ENCODE measurements at regions not wholly inside any gene's neighbourhood (a gene's known extent, or its start where the extent isn't known, plus 50 kb on each side); places are given as distances from the start of the nearest gene placed in this dataset.

- TF ChIP-seq FOS (IDR thresholded peaks at IDR 0.05; ENCODE audit: borderline replicate concordance, extremely low read depth, insufficient read length) (no peak), MYB (IDR thresholded peaks at IDR 0.05; ENCODE audit: borderline replicate concordance, low read depth, low read length) (no peak)
Observed at GRCh38 chr12:97921979-97922722, 459.5 kb downstream of the RMST start (continued).

- FAIRE-seq (no peak), ATAC-seq (no peak), DNase-seq (ENCODE audit: low read depth, low spot score) (no peak)
- WGBS (ENCODE audit: insufficient coverage, insufficient replicate concordance, low lambda C conversion rate, missing lambda C conversion rate), result 0% methylated on average over 2 of the region's 2 CpGs
- intact Hi-C loops (cut with micrococcal nuclease; ENCODE audit: unreplicated experiment) (no loop called here), in situ Hi-C loops (cut with MboI) (no loop called here)
- BruUV-seq (replicated peaks), result no TSS peak
- Histone ChIP-seq H3K4me3 (no peak overlapping the region), H3K4me1 (ENCODE audit: control insufficient read depth, insufficient read depth, low read length) (no peaks in the 10 kb centered on the region), H2AFZ (ENCODE audit: control insufficient read depth, low read depth, low read length) (no peak overlapping the region), H3K27me3 (replicated peaks in 1 of 2; ENCODE audit: control insufficient read depth in 2 of 2, insufficient read depth in 2 of 2, low read length in 1 of 2) (no peaks in the 10 kb centered on the region), H4K20me1 (ENCODE audit: control insufficient read depth, insufficient read depth) (no peaks in the 10 kb centered on the region), H3K9me3 (replicated peaks; ENCODE audit: control insufficient read depth, insufficient read depth, low read length) (no peaks in the 10 kb centered on the region), H3K36me3 (ENCODE audit: control insufficient read depth in 2 of 2, insufficient read depth in 2 of 2, low read length in 1 of 2) (no peaks in the 10 kb centered on the region), H3K9ac (ENCODE audit: control insufficient read depth, insufficient read depth, low read length) (no peak overlapping the region), H3K79me2 (ENCODE audit: control insufficient read depth, insufficient read depth, low read length) (no peaks in the 10 kb centered on the region), H3K4me2 (ENCODE audit: control insufficient read depth, insufficient read depth) (no peak overlapping the region), H3K27ac (ENCODE audit: control insufficient read depth, insufficient read depth) (no peak overlapping the region)
- ChIA-PET SMC1A (ENCODE audit: uncharacterized antibody, unreplicated experiment) (no interaction called here), RAD21 (ENCODE audit: unreplicated experiment) (no interaction called here), POLR2A (no interaction called here), CTCF (no interaction called here)
- TF ChIP-seq MEF2A (IDR thresholded peaks at IDR 0.05; ENCODE audit: insufficient read depth, low read depth, low read length), result no peak
- no peak for TF ChIP-seq CBX5 (IDR thresholded peaks at IDR 0.05; ENCODE audit: low read depth)
- TF ChIP-seq BCL11A (IDR thresholded peaks at IDR 0.05; ENCODE audit: low read depth, low read length), result no peak
- no peak for TF ChIP-seq TCF12 (IDR thresholded peaks at IDR 0.05; ENCODE audit: low read depth, low read length)
- no peak for TF ChIP-seq NFXL1 (IDR thresholded peaks at IDR 0.05; ENCODE audit: borderline replicate concordance)
- TF ChIP-seq ATF3 (IDR thresholded peaks at IDR 0.05; ENCODE audit: borderline replicate concordance, extremely low read depth, low read depth, low read length), result no peak
- TF ChIP-seq STAT1 (conservative IDR thresholded peaks at IDR 0.05), result no peak
- no peak for TF ChIP-seq TCF3 (IDR thresholded peaks at IDR 0.05; ENCODE audit: borderline replicate concordance, insufficient read depth, low read depth, low read length)
- TF ChIP-seq RELA (IDR thresholded peaks at IDR 0.05; ENCODE audit: borderline replicate concordance, partially characterized antibody), result no peak
- TF ChIP-seq MLLT1 (IDR thresholded peaks at IDR 0.05), result no peak
- TF ChIP-seq CREM (IDR thresholded peaks at IDR 0.05; ENCODE audit: low read depth), result no peak
- TF ChIP-seq ZNF592 (IDR thresholded peaks at IDR 0.05), result no peak
- TF ChIP-seq STAT3 (IDR thresholded peaks at IDR 0.05; ENCODE audit: low read depth, low read length), result no peak
Observed at GRCh38 chr12:97923546-97923945, 460.9 kb downstream of the RMST start.
